HUDEP-2 (cell line): ENCODE measurements at regions not wholly inside any gene's neighbourhood (a gene's known extent, or its start where the extent isn't known, plus 50 kb on each side); places are given as distances from the start of the nearest gene placed in this dataset.
"Not testable (repeated sequence)": the region's sequence is repeated elsewhere in the genome, so short reads cannot be mapped to it uniquely, and the experiment has no call there.

Experiments used
- DNase-seq, 76 experiments: peaks; one replicate each; lab custom pipeline; 2025; ENCODE audit not compliant: unreplicated experiment in 76 of 76; lab: John Stamatoyannopoulos, UW

GRCh38 chr18:30481871-30482270 is 560.7 kb downstream of the DSC3 start:
- no peak for DNase-seq

- no peak for DNase-seq
Observed at GRCh38 chr18:30469091-30469490, 573.5 kb downstream of the DSC3 start.

- no peak for DNase-seq
Observed at GRCh38 chr18:30465096-30465495, 577.4 kb downstream of the DSC3 start.

GRCh38 chr18:30457156-30457555 is 585.4 kb downstream of the DSC3 start:
- peak in 3 of 76 experiments; percentile 13 to 19 (median 14) for DNase-seq

GRCh38 chr18:30455741-30456140 is 586.8 kb downstream of the DSC3 start:
- DNase-seq = no peak

GRCh38 chr18:30454920-30455319 is 587.6 kb downstream of the DSC3 start:
- no peak for DNase-seq

- no peak for DNase-seq
Observed at GRCh38 chr18:30451981-30452380, 590.6 kb downstream of the DSC3 start.

- no peak for DNase-seq
Observed at GRCh38 chr18:30450927-30451326, 591.6 kb downstream of the DSC3 start.

GRCh38 chr18:30446605-30447004 is 595.9 kb downstream of the DSC3 start:
- no peak for DNase-seq

GRCh38 chr18:30444544-30444943 is 598.0 kb downstream of the DSC3 start:
- DNase-seq = no peak

- no peak for DNase-seq
Observed at GRCh38 chr18:30440351-30440750, 602.2 kb downstream of the DSC3 start.

- DNase-seq = peak in 69 of 76 experiments; percentile 0 to 90 (median 42)
Observed at GRCh38 chr18:30439174-30439573, 603.4 kb downstream of the DSC3 start.

GRCh38 chr18:30432349-30432748 is 610.2 kb downstream of the DSC3 start:
- DNase-seq = peak in 30 of 76 experiments; percentile 1 to 77 (median 35)

GRCh38 chr18:30419399-30419798 is 623.1 kb downstream of the DSC3 start:
- not testable (repeated sequence) for DNase-seq

GRCh38 chr18:30415903-30416302 is 626.6 kb downstream of the DSC3 start:
- no peak for DNase-seq

- no peak for DNase-seq
Observed at GRCh38 chr18:30409120-30409519, 633.4 kb downstream of the DSC3 start.

- no peak for DNase-seq
Observed at GRCh38 chr18:30406728-30407127, 635.8 kb downstream of the DSC3 start.

GRCh38 chr18:30405038-30405437 is 637.5 kb downstream of the DSC3 start:
- no peak for DNase-seq

- DNase-seq = peak in 1 of 76 experiments; percentile 5
Observed at GRCh38 chr18:30404422-30404821, 638.1 kb downstream of the DSC3 start.

- no peak for DNase-seq
Observed at GRCh38 chr18:30403278-30403677, 639.3 kb downstream of the DSC3 start.

GRCh38 chr18:30387401-30387800 is 655.1 kb downstream of the DSC3 start:
- peak in 10 of 76 experiments; percentile 7 to 70 (median 18) for DNase-seq

GRCh38 chr18:30386624-30387023 is 655.9 kb downstream of the DSC3 start:
- DNase-seq = no peak

GRCh38 chr18:30385684-30386083 is 656.9 kb downstream of the DSC3 start:
- no peak for DNase-seq
